Esophagus muscularis mucosa (tissue), 4 donors: ENCODE measurements at regions not wholly inside any gene's neighbourhood (a gene's known extent, or its start where the extent isn't known, plus 50 kb on each side); places are given as distances from the start of the nearest gene placed in this dataset.
"Not testable (repeated sequence)": the region's sequence is repeated elsewhere in the genome, so short reads cannot be mapped to it uniquely, and the experiment has no call there.

Experiments used
- DNase-seq: peaks from one replicate; pipeline ENCODE4 v3.0.0-alpha.2; 2017; ENCODE audit errors: extremely low spot score
- H3K27ac ChIP-seq, 4 donors: fragments of 200-600 bp; sonication (generic); replicated peaks in 1 of 4; 1 replicate in 3 of 4; 2 replicates in 1 of 4; pipeline ENCODE4 v1.5.1; 2016 to 2019; ENCODE audit warnings: mild to moderate bottlenecking in 1 of 4
- H3K27me3 ChIP-seq, 4 donors: fragments of 200-600 bp; sonication (generic); one replicate each; pipeline versions ENCODE4 v1.5.1 to v1.6.0; 2016 to 2019
- H3K36me3 ChIP-seq, 4 donors: fragments of 200-600 bp; sonication (generic); one replicate each; pipeline ENCODE4 v1.5.1; 2016 to 2019
- H3K4me1 ChIP-seq, 4 donors: fragments of 200-600 bp; sonication (generic); one replicate each; pipeline ENCODE4 v1.5.1; 2016 to 2019
- H3K4me3 ChIP-seq, 4 donors: fragments of 200-600 bp; sonication (generic); 1 replicate in 2 of 4; 2 replicates in 2 of 4; pipeline ENCODE4 v1.5.1; 2016 to 2019; ENCODE audit warnings: mild to moderate bottlenecking in 4 of 4, moderate library complexity in 1 of 4
- H3K9me3 ChIP-seq, 4 donors: fragments of 200-600 bp; sonication (generic); 1 replicate in 3 of 4; 2 replicates in 1 of 4; pipeline ENCODE4 v1.5.1; 2016 to 2019
- CTCF ChIP-seq, 3 experiments: fragments of 200-600 bp in 2 of 3; fragments of 450-650 bp in 1 of 3; sonication (generic) in 2 of 3; IDR thresholded peaks; one replicate each; pipeline ENCODE4 v1.5.1; 2017 to 2019; ENCODE audit warnings: antibody characterized with exemption in 3 of 3, mild to moderate bottlenecking in 2 of 3, moderate library complexity in 1 of 3
- EP300 ChIP-seq: sonication (generic); formaldehyde crosslinking; IDR thresholded peaks from one replicate; pipeline ENCODE4 v1.6.1; 2017; ENCODE audit warnings: antibody characterized with exemption
- POLR2A ChIP-seq: fragments of 450-650 bp; IDR thresholded peaks from one replicate; pipeline ENCODE4 v1.6.1; 2017; ENCODE audit warnings: antibody characterized with exemption, moderate library complexity, mild to moderate bottlenecking, low read depth
- POLR2AphosphoS5 ChIP-seq, 2 donors: sonication (generic); formaldehyde crosslinking; IDR thresholded peaks; one replicate each; pipeline ENCODE4 v1.6.1; 2017; ENCODE audit warnings: antibody characterized with exemption in 2 of 2
- WGBS: methylation state at CpG from one replicate; pipeline ENCODE4 v1.1.5; 2018; 5-methylcytosine and 5-hydroxymethylcytosine counted together
- intact Hi-C: fragments of 100-400 bp; cut with DNase I; formaldehyde crosslinking; loops from one replicate; pipeline ENCODE4 v1.15.1; 2023

- intact Hi-C loops: no loop called here
- H3K4me3 ChIP-seq: no peak overlapping the region
- H3K4me1 ChIP-seq: peaks cover 0 to 16% (median 5%) of the 10 kb centered on the region in 4 donors
- WGBS: 87% methylated on average over 2 of the region's 2 CpGs
- H3K27ac ChIP-seq: no peak overlapping the region
- no peaks in the 10 kb centered on the region for H3K9me3 ChIP-seq
- TF ChIP-seq EP300 (no peak), POLR2AphosphoS5 (IDR thresholded peaks at IDR 0.05) (no peak), CTCF (IDR thresholded peaks at IDR 0.05) (no peak), POLR2A (no peak)
- DNase-seq: no peak
- H3K27me3 ChIP-seq: no peaks in the 10 kb centered on the region
- no peaks in the 10 kb centered on the region for H3K36me3 ChIP-seq
These were observed 103.2 kb upstream of the MMADHC start for GRCh38 chr2:149690825-149691224.

DNA sequence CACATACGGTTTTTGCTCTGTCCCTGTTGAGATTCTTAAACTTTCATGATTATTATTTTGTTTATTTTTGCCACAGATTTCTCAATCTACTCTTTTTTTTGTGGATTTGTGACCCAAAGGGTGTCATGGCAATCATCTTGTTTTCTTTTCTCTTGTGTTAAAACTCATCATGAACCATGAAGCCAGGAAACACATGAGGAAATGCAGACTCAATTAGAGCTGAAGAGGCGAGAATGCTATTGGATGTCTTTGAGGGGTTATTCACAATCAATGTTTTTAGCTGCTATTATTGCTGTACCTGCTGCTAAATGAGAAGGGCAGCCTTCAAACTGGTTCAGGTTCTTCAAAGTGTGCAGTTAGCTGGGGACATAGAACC is 99.5 kb upstream of the MMADHC start:
- no peak overlapping the region for H3K4me3 ChIP-seq
- H3K27me3 ChIP-seq: no peaks in the 10 kb centered on the region
- no peak overlapping the region for H3K27ac ChIP-seq
- no peak for DNase-seq
- 44% methylated on average over 2 of the region's 2 CpGs for WGBS
- no peaks in the 10 kb centered on the region for H3K9me3 ChIP-seq
- intact Hi-C loops: no loop called here
- H3K4me1 ChIP-seq: peaks cover 0 to 8% (median 2%) of the 10 kb centered on the region in 4 donors
- H3K36me3 ChIP-seq: no peaks in the 10 kb centered on the region
- no peak for TF ChIP-seq EP300
- TF ChIP-seq POLR2AphosphoS5 (IDR thresholded peaks at IDR 0.05): no peak
- TF ChIP-seq CTCF (IDR thresholded peaks at IDR 0.05): no peak
- TF ChIP-seq POLR2A: no peak

- Histone ChIP-seq H3K4me3 (no peak overlapping the region), H3K9me3 (no peaks in the 10 kb centered on the region), H3K4me1 (peaks cover 0 to 8% (median 2%) of the 10 kb centered on the region in 4 donors), H3K27me3 (no peaks in the 10 kb centered on the region), H3K36me3 (no peaks in the 10 kb centered on the region), H3K27ac (no peak overlapping the region)
- intact Hi-C loops: no loop called here
- TF ChIP-seq POLR2A: no peak
- TF ChIP-seq POLR2AphosphoS5 (IDR thresholded peaks at IDR 0.05): no peak
- TF ChIP-seq EP300: no peak
- TF ChIP-seq CTCF (IDR thresholded peaks at IDR 0.05): no peak
- WGBS: 53% methylated on average over 6 of the region's 6 CpGs
- DNase-seq: no peak
These were observed 98.8 kb upstream of the MMADHC start for GRCh38 chr2:149686136-149687051.

DNA sequence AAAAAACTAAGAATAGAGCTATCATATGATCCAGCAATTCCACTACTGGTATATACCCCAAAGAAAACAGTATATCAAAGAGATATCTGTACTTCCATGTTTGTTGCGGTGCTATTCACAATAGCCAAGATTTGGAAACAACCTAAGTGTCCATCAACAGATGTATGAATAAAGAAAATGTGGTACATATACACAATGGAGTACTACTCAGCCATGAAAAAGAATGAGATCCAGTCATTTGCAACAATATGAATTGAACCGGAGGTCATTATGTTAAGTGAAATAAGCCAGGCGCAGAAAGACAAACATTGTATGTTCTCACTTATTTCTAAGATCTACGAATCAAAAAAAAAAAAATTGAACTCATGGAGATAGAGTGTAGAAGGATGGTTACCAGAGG is 97.8 kb upstream of the MMADHC start:
- H3K27ac ChIP-seq, H3K36me3 ChIP-seq, H3K4me3 ChIP-seq, H3K9me3 ChIP-seq, DNase-seq, H3K4me1 ChIP-seq, H3K27me3 ChIP-seq, intact Hi-C loops: not testable (repeated sequence)
- 82% methylated on average over 4 of the region's 4 CpGs for WGBS

DNA sequence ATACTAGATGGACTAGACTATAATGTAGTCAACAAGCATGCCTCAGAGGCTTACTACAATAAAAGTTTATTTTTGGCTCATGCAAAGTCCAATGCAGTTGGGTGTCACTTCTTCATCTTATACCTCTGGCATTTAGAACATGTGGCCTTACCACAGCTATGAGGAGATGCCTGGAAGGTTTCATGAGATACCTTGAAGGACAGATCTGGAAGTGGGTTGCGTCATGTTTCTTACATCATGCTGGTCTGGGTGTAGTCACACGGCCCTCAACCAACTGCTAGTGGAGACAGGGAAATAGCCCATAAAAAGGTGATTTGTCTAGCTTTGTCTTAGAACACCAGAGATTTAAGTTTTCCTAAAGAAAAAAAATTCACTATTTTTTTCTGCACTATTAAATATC is 91.7 kb upstream of the MMADHC start:
- Histone ChIP-seq H3K4me1 (no peaks in the 10 kb centered on the region), H3K4me3 (no peak overlapping the region), H3K9me3 (no peaks in the 10 kb centered on the region), H3K36me3 (no peaks in the 10 kb centered on the region), H3K27me3 (no peaks in the 10 kb centered on the region), H3K27ac (no peak overlapping the region)
- no peak for DNase-seq
- 100% methylated on average over 2 of the region's 2 CpGs for WGBS
- intact Hi-C loops: no loop called here
- TF ChIP-seq POLR2A (no peak), POLR2AphosphoS5 (IDR thresholded peaks at IDR 0.05) (no peak), EP300 (no peak), CTCF (IDR thresholded peaks at IDR 0.05) (no peak)
